ENCODE measurements at regions not wholly inside any gene's neighbourhood (a gene's known extent, or its start where the extent isn't known, plus 50 kb on each side); places are given as distances from the start of the nearest gene placed in this dataset.

GRCh38 chr11:72507050-72507449 lies 72.7 kb upstream of the CLPB start:
- Histone ChIP-seq H3K4me3 (no peak overlapping the region), H3K36me3 (no peaks in the 10 kb centered on the region), H3K4me1 (no peaks in the 10 kb centered on the region), H3K27me3 (ENCODE audit: low read depth) (peaks cover 11% of the 10 kb centered on the region), H3K9me3 (replicated peaks) (peaks cover 47% of the 10 kb centered on the region), H3K27ac (replicated peaks) (no peak overlapping the region)
- no peak for TF ChIP-seq CTCF (IDR thresholded peaks at IDR 0.05; ENCODE audit: borderline replicate concordance)
- intact Hi-C loops (cut with micrococcal nuclease) = no loop called here
- DNase-seq = no peak

GRCh38 chr11:72497731-72498130 lies 63.4 kb upstream of the CLPB start:
- no peaks in the 10 kb centered on the region for H3K4me1 ChIP-seq
- H3K9me3 ChIP-seq (replicated peaks) = peaks cover 16% of the 10 kb centered on the region
- no peak for DNase-seq
- H3K27ac ChIP-seq (replicated peaks) = no peak overlapping the region
- H3K4me3 ChIP-seq = no peak overlapping the region
- H3K27me3 ChIP-seq (ENCODE audit: low read depth) = no peaks in the 10 kb centered on the region
- intact Hi-C loops (cut with micrococcal nuclease) = no loop called here
- no peaks in the 10 kb centered on the region for H3K36me3 ChIP-seq
- TF ChIP-seq CTCF (IDR thresholded peaks at IDR 0.05; ENCODE audit: borderline replicate concordance) = no peak

DNA sequence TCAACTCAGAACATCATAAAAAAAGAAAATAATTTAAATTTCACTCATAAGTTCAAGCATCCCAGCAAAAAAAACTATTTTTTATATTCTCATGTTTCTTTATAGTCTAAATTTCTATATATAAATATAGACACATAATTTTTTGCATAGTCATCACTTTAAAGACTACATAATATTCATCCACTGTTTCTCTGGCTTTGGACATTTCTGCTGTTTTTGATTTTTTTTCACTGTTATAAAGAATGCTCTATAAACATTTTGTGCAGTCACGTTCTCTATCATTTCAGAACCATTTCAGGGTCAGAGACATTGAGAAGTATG lies 59.7 kb upstream of the CLPB start:
- DNase-seq = no peak
- Histone ChIP-seq H3K27me3 (ENCODE audit: low read depth) (peaks cover 4% of the 10 kb centered on the region), H3K9me3 (replicated peaks) (no peaks in the 10 kb centered on the region), H3K36me3 (no peaks in the 10 kb centered on the region), H3K4me1 (no peaks in the 10 kb centered on the region), H3K27ac (replicated peaks) (no peak overlapping the region), H3K4me3 (no peak overlapping the region)
- intact Hi-C loops (cut with micrococcal nuclease) = no loop called here
- TF ChIP-seq CTCF (IDR thresholded peaks at IDR 0.05; ENCODE audit: borderline replicate concordance) = no peak

GRCh38 chr11:72493426-72494108 lies 59.2 kb upstream of the CLPB start:
- no peak overlapping the region for H3K4me3 ChIP-seq
- H3K27me3 ChIP-seq (ENCODE audit: low read depth) = peaks cover 8% of the 10 kb centered on the region
- intact Hi-C loops (cut with micrococcal nuclease) = no loop called here
- H3K36me3 ChIP-seq = no peaks in the 10 kb centered on the region
- no peak for TF ChIP-seq CTCF (IDR thresholded peaks at IDR 0.05; ENCODE audit: borderline replicate concordance)
- no peaks in the 10 kb centered on the region for H3K4me1 ChIP-seq
- H3K9me3 ChIP-seq (replicated peaks) = no peaks in the 10 kb centered on the region
- DNase-seq = no peak
- no peak overlapping the region for H3K27ac ChIP-seq (replicated peaks)

- no peaks in the 10 kb centered on the region for H3K4me1 ChIP-seq
- H3K27ac ChIP-seq (replicated peaks) = no peak overlapping the region
- TF ChIP-seq CTCF (IDR thresholded peaks at IDR 0.05; ENCODE audit: borderline replicate concordance) = no peak
- H3K9me3 ChIP-seq (replicated peaks) = no peaks in the 10 kb centered on the region
- H3K4me3 ChIP-seq = no peak overlapping the region
- intact Hi-C loops (cut with micrococcal nuclease) = no loop called here
- H3K27me3 ChIP-seq (ENCODE audit: low read depth) = peaks cover 30% of the 10 kb centered on the region
- no peak for DNase-seq
- no peaks in the 10 kb centered on the region for H3K36me3 ChIP-seq
Observed at GRCh38 chr11:72491001-72491400, 56.7 kb upstream of the CLPB start.

Measured in left ventricle myocardium inferior (tissue), 1 donor.